HG02852 (cell line): ENCODE measurements at regions not wholly inside any gene's neighbourhood (a gene's known extent, or its start where the extent isn't known, plus 50 kb on each side); places are given as distances from the start of the nearest gene placed in this dataset.
"Not testable (repeated sequence)": the region's sequence is repeated elsewhere in the genome, so short reads cannot be mapped to it uniquely, and the experiment has no call there.

Experiments
- ATAC-seq: cut with Tn5 transposase; IDR thresholded peaks from one replicate; pipeline ENCODE4 v1.9.1; 2021; ENCODE audit warnings: mild to moderate bottlenecking, moderate library complexity; ENCODE audit not compliant: unreplicated experiment

GRCh38 chr9:105021917-105022316 is 94.0 kb upstream of the ABCA1 start:
- ATAC-seq, result no peak

DNA sequence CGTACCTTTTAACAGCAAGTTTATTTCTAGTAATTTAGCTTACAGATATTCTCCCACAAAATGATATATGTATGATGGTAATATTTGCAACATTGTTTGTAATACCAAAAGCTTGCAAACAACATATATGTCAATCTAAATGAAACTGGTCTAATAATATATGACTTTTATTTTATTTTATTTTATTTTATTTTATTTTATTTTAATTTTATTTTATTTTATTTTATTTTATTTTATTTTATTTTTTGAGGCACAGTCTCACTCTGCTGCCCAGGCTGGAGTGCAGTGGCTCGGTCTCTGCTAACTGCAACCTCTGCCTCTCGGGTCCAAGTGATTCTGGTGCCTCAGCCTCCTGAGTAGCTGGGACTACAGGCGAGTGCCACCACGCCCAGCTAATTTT is 94.6 kb upstream of the ABCA1 start:
- not testable (repeated sequence) for ATAC-seq

DNA sequence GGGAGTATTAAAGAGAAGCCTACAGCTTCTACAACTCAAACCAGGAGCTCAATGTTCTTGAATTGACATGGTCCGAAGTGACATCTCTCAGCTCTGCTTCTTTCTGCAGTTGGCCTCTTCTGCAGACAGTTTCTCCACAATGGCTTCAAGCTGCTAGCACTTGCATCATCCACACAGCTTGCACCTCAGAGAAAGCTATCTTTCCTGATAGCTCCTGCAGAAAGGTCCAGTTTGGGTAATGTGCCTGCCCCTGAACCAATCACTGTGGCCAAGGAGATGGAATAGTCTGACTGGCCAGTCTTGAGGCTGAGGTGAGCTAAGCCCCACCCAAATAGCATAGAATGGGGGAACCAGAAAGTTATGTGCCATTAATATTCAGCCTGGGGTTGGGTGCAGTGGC is 95.8 kb upstream of the ABCA1 start:
- ATAC-seq, result no peak

- no peak for ATAC-seq
Measured at GRCh38 chr9:105024529-105024928, 96.6 kb upstream of the ABCA1 start.

GRCh38 chr9:105026451-105026850 is 98.5 kb upstream of the ABCA1 start:
- ATAC-seq, result no peak

DNA sequence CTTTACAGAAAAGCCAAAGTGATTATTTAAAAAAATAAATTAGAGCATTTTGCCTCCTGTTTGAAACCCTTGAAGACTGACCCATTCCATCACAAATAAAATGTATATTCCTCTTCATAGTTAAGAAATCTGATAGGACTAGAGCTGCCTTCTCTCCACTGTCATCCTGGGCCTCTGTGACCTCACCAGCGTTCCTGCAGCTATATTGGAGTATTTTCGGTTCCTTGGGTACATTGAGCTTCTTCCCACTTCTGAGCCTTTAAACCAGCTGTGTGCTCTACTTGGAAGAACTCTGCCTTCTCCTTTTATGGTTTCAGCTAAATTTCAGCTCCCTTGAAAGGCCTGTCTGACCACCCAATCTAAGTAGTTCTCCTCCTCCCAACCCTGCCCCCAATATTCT is 99.1 kb upstream of the ABCA1 start:
- ATAC-seq, result no peak

GRCh38 chr9:105030285-105030684 is 102.3 kb upstream of the ABCA1 start:
- ATAC-seq, result no peak

GRCh38 chr9:105037139-105037538 is 109.2 kb upstream of the ABCA1 start:
- ATAC-seq, result no peak

- no peak for ATAC-seq
Measured at GRCh38 chr9:105038051-105038450, 110.1 kb upstream of the ABCA1 start.

DNA sequence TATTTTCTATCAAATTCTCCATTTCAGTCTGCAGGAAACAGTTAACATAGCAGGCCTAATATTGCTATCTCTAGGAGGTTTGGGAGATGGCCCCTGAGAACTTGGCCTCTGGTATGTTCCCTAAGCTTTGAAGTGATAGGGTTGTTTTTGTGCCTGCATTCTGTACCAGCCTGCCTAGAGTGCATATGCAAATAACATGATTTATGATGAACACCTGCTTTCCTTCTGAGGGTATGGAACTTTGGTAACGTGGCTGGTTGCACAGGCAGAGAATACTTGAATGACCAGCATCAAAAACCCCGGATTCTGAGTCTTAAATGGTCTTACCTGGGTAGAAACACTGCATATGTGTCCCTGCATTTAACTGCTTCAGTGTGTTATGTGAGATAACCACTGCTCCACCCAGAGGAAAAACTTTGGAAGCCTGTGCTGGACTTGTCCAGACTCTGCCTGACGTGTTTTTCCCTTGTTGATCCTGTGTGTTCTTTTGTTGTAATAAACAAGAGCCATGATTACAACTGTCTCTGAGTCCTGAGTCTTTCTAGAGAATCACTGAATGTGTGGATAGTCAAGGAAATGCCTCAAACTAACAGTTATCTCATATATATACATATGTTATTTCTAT is 111.3 kb upstream of the ABCA1 start:
- no peak for ATAC-seq

- no peak for ATAC-seq
Measured at GRCh38 chr9:105043370-105043936, 115.5 kb upstream of the ABCA1 start.

DNA sequence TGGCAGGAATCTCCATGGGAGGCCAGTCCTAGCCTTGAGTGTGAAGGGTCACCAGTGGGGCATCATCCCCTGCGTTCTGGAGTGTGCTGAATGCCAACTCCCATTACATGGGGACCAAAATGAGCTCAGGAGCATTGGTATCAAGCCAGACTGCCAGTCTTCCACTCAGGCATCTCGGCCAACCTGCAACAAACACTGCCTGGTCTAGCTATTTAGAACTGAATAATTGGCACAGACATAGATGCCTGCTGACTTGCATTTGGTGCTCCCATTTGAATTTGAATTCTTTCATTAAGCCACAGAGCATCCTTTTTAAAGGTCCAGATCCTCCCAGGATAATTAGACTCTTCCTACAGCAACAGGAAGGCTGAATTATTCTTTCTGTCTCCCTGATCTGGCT is 116.6 kb upstream of the ABCA1 start:
- ATAC-seq, result no peak

- ATAC-seq, result no peak
Measured at GRCh38 chr9:105046907-105047741, 119.2 kb upstream of the ABCA1 start.

DNA sequence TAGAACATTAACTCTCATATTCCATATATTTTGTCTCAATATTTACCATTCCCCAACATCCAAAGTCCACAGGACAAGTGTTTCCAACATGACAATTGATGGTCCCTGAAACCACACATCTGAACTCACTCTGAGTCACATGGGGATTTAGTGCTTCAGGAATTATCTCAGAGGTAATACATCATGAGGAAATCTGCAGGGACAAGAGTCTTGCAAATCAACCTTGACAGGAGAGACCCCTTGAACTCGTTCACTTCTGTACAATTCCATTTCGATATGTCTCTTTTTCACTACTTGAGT is 119.7 kb upstream of the ABCA1 start:
- no peak for ATAC-seq

- ATAC-seq, result no peak
Measured at GRCh38 chr9:105048331-105048730, 120.4 kb upstream of the ABCA1 start.

DNA sequence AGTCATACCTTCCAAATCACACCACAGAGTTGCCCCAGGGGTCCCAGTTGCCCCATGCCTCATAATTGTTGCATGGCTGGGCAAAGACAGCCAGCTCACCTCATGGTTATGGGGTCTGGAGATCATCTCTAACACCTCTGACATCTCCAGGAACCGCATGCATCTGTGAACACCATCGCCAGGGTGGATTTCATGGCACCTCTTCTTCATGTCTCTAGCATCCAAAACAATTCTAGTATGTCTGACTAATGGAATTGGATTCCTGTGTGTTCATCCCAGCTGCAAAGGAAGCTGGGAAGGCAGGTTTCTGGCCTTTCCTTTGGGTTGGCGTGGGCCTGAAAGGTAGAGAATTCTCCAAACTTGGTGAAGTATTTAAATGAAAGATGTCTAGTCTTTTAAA is 122.3 kb upstream of the ABCA1 start:
- no peak for ATAC-seq

DNA sequence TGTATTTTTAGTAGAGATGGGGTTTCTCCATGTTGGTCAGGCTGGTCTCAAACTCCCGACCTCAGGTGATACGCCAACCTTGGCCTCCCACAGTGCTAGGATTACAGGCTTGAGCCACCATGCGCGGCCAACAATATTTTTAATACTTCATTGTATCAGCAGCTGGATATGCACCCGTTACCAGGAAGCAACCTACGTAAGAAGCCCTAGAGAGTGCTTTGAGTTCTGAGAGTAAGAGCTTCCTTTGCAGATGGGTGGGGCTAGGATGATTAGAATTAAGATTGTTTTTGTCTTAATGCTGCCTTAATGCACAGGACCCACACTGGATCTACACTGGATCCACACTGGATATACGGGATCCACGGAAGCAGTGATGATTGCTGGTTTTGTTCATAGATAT is 123.9 kb upstream of the ABCA1 start:
- no peak for ATAC-seq

DNA sequence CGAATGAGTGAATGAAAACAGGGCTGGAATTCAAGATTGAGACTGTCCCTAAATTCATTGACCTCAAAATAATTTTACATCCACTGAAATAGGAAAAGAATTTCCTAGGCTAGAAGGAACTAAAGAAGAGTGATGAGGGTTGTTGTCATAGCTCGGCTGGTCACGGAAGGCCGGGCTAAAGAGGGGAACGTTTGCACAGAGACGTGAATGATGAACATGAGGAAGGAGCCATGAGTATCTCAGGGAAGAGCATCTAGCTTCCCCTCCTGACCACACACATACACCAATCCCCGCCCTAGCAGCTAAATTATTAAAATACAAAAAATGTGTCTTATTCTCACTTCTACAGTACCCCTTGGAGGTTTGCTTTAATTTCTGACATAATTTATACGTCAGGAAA is 124.4 kb upstream of the ABCA1 start:
- ATAC-seq, result no peak

DNA sequence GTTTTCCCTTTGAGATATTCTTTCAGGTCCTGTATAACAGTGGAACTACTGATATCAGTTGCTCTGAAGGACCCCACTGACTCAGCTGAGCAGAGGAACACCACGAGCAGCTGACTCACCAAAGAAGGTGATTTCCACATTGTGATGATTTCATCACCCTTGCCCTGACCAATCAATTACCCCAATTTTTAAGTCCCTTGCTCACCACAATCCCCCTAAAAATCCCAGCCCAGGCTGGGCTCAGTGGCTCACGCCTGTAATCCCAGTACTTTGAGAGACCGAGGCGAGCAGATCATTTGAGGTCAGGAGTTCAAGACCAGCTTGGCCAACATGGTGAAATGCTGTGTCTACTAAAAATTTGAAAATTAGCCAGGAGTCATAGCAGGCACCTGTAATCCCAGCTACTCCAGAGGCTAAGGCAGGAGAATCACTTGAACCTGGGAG is 125.3 kb upstream of the ABCA1 start:
- peak; percentile 93 for ATAC-seq

- ATAC-seq, result no peak
Measured at GRCh38 chr9:105054491-105054890, 126.5 kb upstream of the ABCA1 start.

GRCh38 chr9:105055917-105056316 is 128.0 kb upstream of the ABCA1 start:
- no peak for ATAC-seq

DNA sequence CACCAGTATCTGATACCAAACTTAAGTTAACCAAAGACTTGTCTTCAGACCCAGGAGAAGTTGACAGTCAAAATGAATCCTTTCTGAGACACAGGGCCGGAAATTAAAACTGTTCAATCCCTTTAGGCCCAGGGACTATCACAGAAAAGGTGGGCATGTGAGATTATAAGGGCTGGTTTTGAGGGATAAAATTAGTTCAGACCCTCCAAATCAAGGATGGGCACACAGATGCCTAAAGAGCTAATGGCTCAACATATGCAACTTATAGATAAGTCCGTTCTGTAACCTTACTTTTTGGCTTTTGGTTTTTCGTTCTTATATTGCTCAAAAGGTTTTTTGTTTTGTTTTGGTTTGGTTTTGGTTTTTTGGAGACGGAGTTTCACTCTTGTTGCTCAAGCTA is 129.6 kb upstream of the ABCA1 start:
- no peak for ATAC-seq
